ENCODE measurements at regions not wholly inside any gene's neighbourhood (a gene's known extent, or its start where the extent isn't known, plus 50 kb on each side); places are given as distances from the start of the nearest gene placed in this dataset.

DNA sequence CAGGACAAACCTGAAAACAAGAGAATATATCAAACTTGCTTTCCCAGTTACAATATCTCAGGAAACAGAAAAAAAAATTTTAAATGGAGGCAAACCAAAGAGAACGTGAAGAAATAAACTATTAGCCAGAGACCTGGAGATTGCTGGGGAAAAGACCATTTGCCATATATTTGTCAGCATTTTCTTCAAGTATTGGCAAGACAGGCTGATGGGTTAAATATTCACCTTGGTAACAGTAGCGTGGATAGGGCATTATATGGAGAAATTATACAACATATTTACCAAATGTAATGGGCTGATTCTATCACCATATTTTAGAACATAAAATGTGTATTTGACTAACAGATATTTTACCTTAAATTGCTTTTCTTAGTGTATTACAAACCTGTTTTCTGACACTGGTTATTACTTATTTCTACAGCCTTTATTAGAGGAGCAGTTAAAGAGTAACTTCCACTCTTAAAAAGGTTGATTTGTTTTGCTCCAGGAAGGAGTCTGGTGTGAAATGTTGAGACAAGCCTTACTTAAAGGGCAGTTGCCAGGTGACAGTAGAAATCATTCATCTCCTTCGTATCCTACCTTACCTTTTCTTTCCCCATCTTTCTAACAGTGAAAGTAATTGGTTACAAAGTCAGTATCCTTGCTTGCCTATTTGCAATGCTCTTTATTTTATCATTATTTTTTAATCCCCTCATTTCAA, 575.5 kb downstream of the GBA3 start:
- Histone ChIP-seq H3K27me3 (no peaks in the 10 kb centered on the region), H3K4me1 (no peaks in the 10 kb centered on the region), H3K4me3 (no peak overlapping the region), H3K36me3 (no peaks in the 10 kb centered on the region), H3K27ac (no peak overlapping the region), H3K9me3 (no peaks in the 10 kb centered on the region)
- TF ChIP-seq, protein P1, sequence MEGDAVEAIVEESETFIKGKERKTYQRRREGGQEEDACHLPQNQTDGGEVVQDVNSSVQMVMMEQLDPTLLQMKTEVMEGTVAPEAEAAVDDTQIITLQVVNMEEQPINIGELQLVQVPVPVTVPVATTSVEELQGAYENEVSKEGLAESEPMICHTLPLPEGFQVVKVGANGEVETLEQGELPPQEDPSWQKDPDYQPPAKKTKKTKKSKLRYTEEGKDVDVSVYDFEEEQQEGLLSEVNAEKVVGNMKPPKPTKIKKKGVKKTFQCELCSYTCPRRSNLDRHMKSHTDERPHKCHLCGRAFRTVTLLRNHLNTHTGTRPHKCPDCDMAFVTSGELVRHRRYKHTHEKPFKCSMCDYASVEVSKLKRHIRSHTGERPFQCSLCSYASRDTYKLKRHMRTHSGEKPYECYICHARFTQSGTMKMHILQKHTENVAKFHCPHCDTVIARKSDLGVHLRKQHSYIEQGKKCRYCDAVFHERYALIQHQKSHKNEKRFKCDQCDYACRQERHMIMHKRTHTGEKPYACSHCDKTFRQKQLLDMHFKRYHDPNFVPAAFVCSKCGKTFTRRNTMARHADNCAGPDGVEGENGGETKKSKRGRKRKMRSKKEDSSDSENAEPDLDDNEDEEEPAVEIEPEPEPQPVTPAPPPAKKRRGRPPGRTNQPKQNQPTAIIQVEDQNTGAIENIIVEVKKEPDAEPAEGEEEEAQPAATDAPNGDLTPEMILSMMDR (IDR thresholded peaks at IDR 0.05): no peak
- TF ChIP-seq POLR2A (IDR thresholded peaks at IDR 0.05): no peak
- DNase-seq: no peak

DNA sequence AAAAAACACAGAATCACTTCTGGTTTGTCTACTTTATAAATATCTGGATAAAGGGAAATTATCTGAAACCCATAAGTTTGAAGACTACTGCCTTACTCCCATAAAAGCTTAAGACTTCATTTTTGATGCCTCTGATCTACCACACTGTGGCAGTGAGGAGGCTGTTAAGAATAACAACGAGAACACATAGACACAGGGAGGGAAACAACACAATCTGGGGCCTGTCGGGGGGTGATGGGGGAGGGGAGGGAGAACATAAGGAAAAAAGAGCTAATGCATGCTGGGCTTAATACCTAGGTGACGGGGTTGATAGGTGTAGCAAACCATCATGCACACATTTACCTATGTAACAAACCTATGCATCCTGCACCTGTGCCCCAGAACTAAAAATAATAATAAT, 573.7 kb downstream of the GBA3 start:
- TF ChIP-seq POLR2A (IDR thresholded peaks at IDR 0.05): no peak
- TF ChIP-seq, protein P1 (IDR thresholded peaks at IDR 0.05): no peak
- DNase-seq: no peak
- no peaks in the 10 kb centered on the region for H3K4me1 ChIP-seq
- no peak overlapping the region for H3K27ac ChIP-seq
- H3K27me3 ChIP-seq: no peaks in the 10 kb centered on the region
- H3K36me3 ChIP-seq: no peaks in the 10 kb centered on the region
- H3K9me3 ChIP-seq: no peaks in the 10 kb centered on the region
- H3K4me3 ChIP-seq: no peak overlapping the region

GRCh38 chr4:23260511-23260910, 567.8 kb downstream of the GBA3 start:
- no peak overlapping the region for H3K27ac ChIP-seq
- H3K27me3 ChIP-seq: no peaks in the 10 kb centered on the region
- no peak for DNase-seq
- H3K4me1 ChIP-seq: no peaks in the 10 kb centered on the region
- no peak overlapping the region for H3K4me3 ChIP-seq
- no peaks in the 10 kb centered on the region for H3K36me3 ChIP-seq
- TF ChIP-seq, protein P1 (IDR thresholded peaks at IDR 0.05): no peak
- TF ChIP-seq POLR2A (IDR thresholded peaks at IDR 0.05): no peak
- no peaks in the 10 kb centered on the region for H3K9me3 ChIP-seq

DNA sequence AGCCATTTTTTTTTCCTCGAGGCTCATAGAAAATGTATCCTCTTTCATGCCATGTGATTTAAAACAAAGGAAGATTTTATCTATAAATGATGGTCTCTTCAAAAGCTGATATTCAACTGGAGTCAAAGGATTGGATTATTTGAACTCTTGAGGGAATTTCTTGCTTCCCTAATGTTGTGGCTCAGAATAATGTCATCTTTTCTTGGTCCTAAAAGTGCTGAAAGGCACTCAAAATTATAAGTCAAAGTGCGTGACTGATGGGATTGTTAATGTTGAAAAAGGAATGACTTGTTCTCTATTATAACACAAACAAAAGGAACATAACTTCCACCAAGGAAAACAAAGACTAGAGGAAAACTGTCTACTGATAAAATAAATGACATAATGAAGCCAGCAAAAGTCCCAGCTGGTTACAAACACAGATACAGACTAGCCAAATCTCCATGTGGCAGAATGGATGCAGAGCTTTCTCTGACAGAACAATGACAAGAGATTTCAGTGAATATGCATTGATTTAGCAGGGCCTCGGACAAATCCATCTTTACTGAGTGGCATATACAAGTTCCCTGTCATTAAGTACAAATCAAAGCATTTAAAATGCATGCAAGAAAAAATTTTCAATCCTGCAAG, 552.6 kb downstream of the GBA3 start:
- DNase-seq: no peak
- H3K27me3 ChIP-seq: no peaks in the 10 kb centered on the region
- TF ChIP-seq POLR2A (IDR thresholded peaks at IDR 0.05): no peak
- no peaks in the 10 kb centered on the region for H3K36me3 ChIP-seq
- H3K4me1 ChIP-seq: no peaks in the 10 kb centered on the region
- H3K4me3 ChIP-seq: no peak overlapping the region
- peaks cover 0 to 6% (median 0%) of the 10 kb centered on the region in 4 donors for H3K9me3 ChIP-seq
- no peak overlapping the region for H3K27ac ChIP-seq

- Histone ChIP-seq H3K27me3 (no peaks in the 10 kb centered on the region), H3K4me1 (no peaks in the 10 kb centered on the region), H3K4me3 (no peak overlapping the region), H3K27ac (no peak overlapping the region), H3K9me3 (peaks cover 0 to 6% (median 0%) of the 10 kb centered on the region in 4 donors), H3K36me3 (no peaks in the 10 kb centered on the region)
- no peak for TF ChIP-seq POLR2A (IDR thresholded peaks at IDR 0.05)
- TF ChIP-seq, protein P1 (IDR thresholded peaks at IDR 0.05): no peak
- no peak for DNase-seq
Observed at GRCh38 chr4:23242962-23243361, 550.2 kb downstream of the GBA3 start.

GRCh38 chr4:23241408-23241807, 548.7 kb downstream of the GBA3 start:
- TF ChIP-seq POLR2A (IDR thresholded peaks at IDR 0.05): no peak
- TF ChIP-seq, protein P1 (IDR thresholded peaks at IDR 0.05): no peak

More at GRCh38 chr4:23241408-23241807, 548.7 kb downstream of the GBA3 start:
- Histone ChIP-seq H3K27ac (no peak overlapping the region), H3K9me3 (peaks cover 0 to 4% (median 0%) of the 10 kb centered on the region in 4 donors), H3K4me3 (no peak overlapping the region), H3K27me3 (no peaks in the 10 kb centered on the region), H3K4me1 (no peaks in the 10 kb centered on the region), H3K36me3 (no peaks in the 10 kb centered on the region)
- DNase-seq: no peak
